ENCODE measurements at regions not wholly inside any gene's neighbourhood (a gene's known extent, or its start where the extent isn't known, plus 50 kb on each side); places are given as distances from the start of the nearest gene placed in this dataset.

- TF ChIP-seq CTCF (IDR thresholded peaks at IDR 0.05; ENCODE audit: insufficient read depth, low read depth, low read length) (no peak), EZH2 (IDR thresholded peaks at IDR 0.05; ENCODE audit: insufficient read depth, low read length) (no peak)
These were observed 132.5 kb upstream of the LHCGR start for GRCh38 chr2:48888066-48888465.
